ENCODE measurements at regions not wholly inside any gene's neighbourhood (a gene's known extent, or its start where the extent isn't known, plus 50 kb on each side); places are given as distances from the start of the nearest gene placed in this dataset.

DNA sequence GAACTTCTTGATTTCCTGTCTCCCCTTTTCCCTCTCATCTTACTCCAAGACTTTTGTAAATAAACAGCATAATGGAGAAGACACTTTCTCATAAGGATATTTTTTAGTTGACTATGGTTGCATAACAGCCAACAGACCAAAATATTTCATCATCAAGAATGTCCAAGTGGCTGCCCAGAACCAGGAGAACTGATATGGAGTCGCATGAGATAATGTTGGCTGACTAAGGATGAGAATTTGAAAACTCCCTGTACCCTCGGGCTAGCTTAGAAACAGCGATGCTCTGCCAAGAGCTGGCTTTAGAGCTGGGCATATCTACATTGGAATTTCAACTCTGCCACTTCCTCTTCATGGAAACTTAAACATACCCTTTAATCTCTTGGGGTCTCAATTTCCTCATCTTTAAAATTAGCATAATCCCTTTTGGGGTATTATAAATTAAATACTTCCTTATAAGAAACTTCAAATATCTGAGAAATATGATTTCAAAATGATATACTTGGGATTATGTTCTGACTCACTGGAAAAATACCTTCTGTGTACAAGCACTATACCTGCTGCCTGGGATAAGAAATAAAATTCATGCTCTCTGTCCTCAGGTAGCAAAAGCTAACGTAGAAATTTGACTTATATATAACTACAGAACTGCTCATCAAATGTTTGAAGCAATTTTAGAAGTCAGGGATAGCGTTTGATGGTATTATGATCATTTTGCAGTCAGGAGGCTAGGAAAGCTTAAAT lies 777.3 kb downstream of the LTN1 start:
- TF ChIP-seq, protein P1, sequence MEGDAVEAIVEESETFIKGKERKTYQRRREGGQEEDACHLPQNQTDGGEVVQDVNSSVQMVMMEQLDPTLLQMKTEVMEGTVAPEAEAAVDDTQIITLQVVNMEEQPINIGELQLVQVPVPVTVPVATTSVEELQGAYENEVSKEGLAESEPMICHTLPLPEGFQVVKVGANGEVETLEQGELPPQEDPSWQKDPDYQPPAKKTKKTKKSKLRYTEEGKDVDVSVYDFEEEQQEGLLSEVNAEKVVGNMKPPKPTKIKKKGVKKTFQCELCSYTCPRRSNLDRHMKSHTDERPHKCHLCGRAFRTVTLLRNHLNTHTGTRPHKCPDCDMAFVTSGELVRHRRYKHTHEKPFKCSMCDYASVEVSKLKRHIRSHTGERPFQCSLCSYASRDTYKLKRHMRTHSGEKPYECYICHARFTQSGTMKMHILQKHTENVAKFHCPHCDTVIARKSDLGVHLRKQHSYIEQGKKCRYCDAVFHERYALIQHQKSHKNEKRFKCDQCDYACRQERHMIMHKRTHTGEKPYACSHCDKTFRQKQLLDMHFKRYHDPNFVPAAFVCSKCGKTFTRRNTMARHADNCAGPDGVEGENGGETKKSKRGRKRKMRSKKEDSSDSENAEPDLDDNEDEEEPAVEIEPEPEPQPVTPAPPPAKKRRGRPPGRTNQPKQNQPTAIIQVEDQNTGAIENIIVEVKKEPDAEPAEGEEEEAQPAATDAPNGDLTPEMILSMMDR (conservative IDR thresholded peaks at IDR 0.05): no peak
- no peak for TF ChIP-seq ZFX (IDR thresholded peaks at IDR 0.05)
